ENCODE measurements at regions not wholly inside any gene's neighbourhood (a gene's known extent, or its start where the extent isn't known, plus 50 kb on each side); places are given as distances from the start of the nearest gene placed in this dataset.
"Not testable (repeated sequence)": the region's sequence is repeated elsewhere in the genome, so short reads cannot be mapped to it uniquely, and the experiment has no call there.

GRCh38 chr6:170058878-170059485 lies 231.9 kb downstream of the DLL1 start:
- peaks cover 0 to 3% (median 0%) of the 10 kb centered on the region in 4 donors for H3K4me1 ChIP-seq
- no peak overlapping the region for H3K4me3 ChIP-seq
- TF ChIP-seq CTCF (IDR thresholded peaks at IDR 0.05): no peak
- intact Hi-C loops (cut with DNase I): no loop called here
- H3K9me3 ChIP-seq: no peaks in the 10 kb centered on the region
- H3K27ac ChIP-seq (replicated peaks in 1 of 4): no peak overlapping the region
- no peaks in the 10 kb centered on the region for H3K27me3 ChIP-seq
- WGBS: 96% methylated on average over 21 of the region's 22 CpGs
- DNase-seq (ENCODE audit: extremely low spot score): no peak
- H3K36me3 ChIP-seq: no peaks in the 10 kb centered on the region

- WGBS: 89% methylated on average over 32 of the region's 40 CpGs
- DNase-seq (ENCODE audit: extremely low spot score): no peak
- intact Hi-C loops (cut with DNase I): no loop called here
Measured at GRCh38 chr6:170057961-170058877, 232.7 kb downstream of the DLL1 start.

GRCh38 chr6:170057034-170057734 lies 233.7 kb downstream of the DLL1 start:
- no peak for DNase-seq (ENCODE audit: extremely low spot score)
- Histone ChIP-seq H3K9me3 (no peaks in the 10 kb centered on the region), H3K27ac (replicated peaks in 1 of 4) (no peak overlapping the region), H3K27me3 (no peaks in the 10 kb centered on the region), H3K4me1 (peaks cover 0 to 3% (median 0%) of the 10 kb centered on the region in 4 donors), H3K36me3 (no peaks in the 10 kb centered on the region), H3K4me3 (no peak overlapping the region)
- no peak for TF ChIP-seq CTCF (IDR thresholded peaks at IDR 0.05)
- TF ChIP-seq POLR2A (IDR thresholded peaks at IDR 0.05; ENCODE audit: low read depth): no peak
- TF ChIP-seq EP300 (IDR thresholded peaks at IDR 0.05): no peak
- no peak for TF ChIP-seq POLR2AphosphoS5 (IDR thresholded peaks at IDR 0.05)
- 82% methylated on average over 15 of the region's 16 CpGs for WGBS
- intact Hi-C loops (cut with DNase I): no loop called here

More at GRCh38 chr6:170057961-170058877, 232.7 kb downstream of the DLL1 start:
- no peak for TF ChIP-seq POLR2A (IDR thresholded peaks at IDR 0.05; ENCODE audit: low read depth)
- no peak for TF ChIP-seq CTCF (IDR thresholded peaks at IDR 0.05)
- TF ChIP-seq EP300 (IDR thresholded peaks at IDR 0.05): no peak
- TF ChIP-seq POLR2AphosphoS5 (IDR thresholded peaks at IDR 0.05): no peak
- H3K27ac ChIP-seq (replicated peaks in 1 of 4): no peak overlapping the region
- H3K4me3 ChIP-seq: no peak overlapping the region
- H3K36me3 ChIP-seq: no peaks in the 10 kb centered on the region
- peaks cover 0 to 3% (median 0%) of the 10 kb centered on the region in 4 donors for H3K4me1 ChIP-seq
- H3K9me3 ChIP-seq: no peaks in the 10 kb centered on the region
- no peaks in the 10 kb centered on the region for H3K27me3 ChIP-seq

- Histone ChIP-seq H3K4me3 (no peak overlapping the region), H3K36me3 (no peaks in the 10 kb centered on the region), H3K4me1 (peaks cover 0 to 7% (median 0%) of the 10 kb centered on the region in 4 donors), H3K9me3 (no peaks in the 10 kb centered on the region), H3K27ac (replicated peaks in 1 of 4) (no peak overlapping the region), H3K27me3 (no peaks in the 10 kb centered on the region)
- TF ChIP-seq POLR2AphosphoS5 (IDR thresholded peaks at IDR 0.05) (no peak), EP300 (IDR thresholded peaks at IDR 0.05) (no peak), CTCF (IDR thresholded peaks at IDR 0.05) (no peak), POLR2A (IDR thresholded peaks at IDR 0.05; ENCODE audit: low read depth) (no peak)
- WGBS: 82% methylated on average over 11 of the region's 11 CpGs
- intact Hi-C loops (cut with DNase I): no loop called here
- no peak for DNase-seq (ENCODE audit: extremely low spot score)
Measured at GRCh38 chr6:170056278-170056711, 234.6 kb downstream of the DLL1 start.

- H3K27ac ChIP-seq (replicated peaks in 1 of 4); H3K9me3 ChIP-seq; DNase-seq (ENCODE audit: extremely low spot score); H3K36me3 ChIP-seq; H3K27me3 ChIP-seq; H3K4me1 ChIP-seq; intact Hi-C loops (cut with DNase I); H3K4me3 ChIP-seq: not testable (repeated sequence)
- 94% methylated on average over 9 of the region's 14 CpGs for WGBS
Measured at GRCh38 chr6:170055797-170056196, 235.1 kb downstream of the DLL1 start.

Data from esophagus muscularis mucosa (tissue), 4 donors.